Lower lobe of right lung (tissue), 2 donors: ENCODE measurements at regions not wholly inside any gene's neighbourhood (a gene's known extent, or its start where the extent isn't known, plus 50 kb on each side); places are given as distances from the start of the nearest gene placed in this dataset.

Source experiments
- ATAC-seq, 2 donors: fragments of 200-7000 bp; cut with Tn5 transposase; one replicate each; pipeline ENCODE4 v1.9.1; 2020 to 2022; ENCODE audit warnings: mild to moderate bottlenecking in 2 of 2, moderate library complexity in 2 of 2
- DNase-seq: peaks from one replicate; pipeline ENCODE4 v3.0.0-alpha.2; 2020
- H3K27ac ChIP-seq: fragments of 200-600 bp; one replicate; pipeline ENCODE4 v1.8.0; 2022
- H3K27me3 ChIP-seq: fragments of 200-600 bp; one replicate; pipeline ENCODE4 v1.8.0; 2022; ENCODE audit warnings: low read depth
- H3K36me3 ChIP-seq: fragments of 200-600 bp; one replicate; pipeline ENCODE4 v1.8.0; 2022; ENCODE audit warnings: mild to moderate bottlenecking
- H3K4me1 ChIP-seq: fragments of 200-600 bp; one replicate; pipeline ENCODE4 v1.8.0; 2022
- H3K4me3 ChIP-seq: fragments of 200-600 bp; one replicate; pipeline ENCODE4 v1.8.0; 2022; ENCODE audit warnings: mild to moderate bottlenecking
- H3K9me3 ChIP-seq: fragments of 200-600 bp; one replicate; pipeline ENCODE4 v1.8.0; 2022
- CTCF ChIP-seq: fragments of 200-600 bp; IDR thresholded peaks from one replicate; pipeline ENCODE4 v1.8.0; 2022; ENCODE audit warnings: antibody characterized with exemption, mild to moderate bottlenecking
- intact Hi-C: fragments of 100-400 bp; cut with DNase I; formaldehyde crosslinking; loops from one replicate; pipeline ENCODE4 v1.11.0; 2022
- donor health status: DM: no; HTN: yes; CAD: no; lungs with severe emphysema.

GRCh38 chr7:98056580-98056979, 50.1 kb upstream of the LMTK2 start:
- ATAC-seq, result no peak
- intact Hi-C loops, result no loop called here
- H3K27me3 ChIP-seq, result peaks cover 3% of the 10 kb centered on the region
- no peak for DNase-seq
- no peaks in the 10 kb centered on the region for H3K9me3 ChIP-seq
- H3K27ac ChIP-seq, result no peak overlapping the region
- H3K4me1 ChIP-seq, result no peaks in the 10 kb centered on the region
- no peak overlapping the region for H3K4me3 ChIP-seq
- no peaks in the 10 kb centered on the region for H3K36me3 ChIP-seq
- TF ChIP-seq CTCF, result no peak
